Hepatocyte (in vitro differentiated cells): ENCODE measurements at regions not wholly inside any gene's neighbourhood (a gene's known extent, or its start where the extent isn't known, plus 50 kb on each side); places are given as distances from the start of the nearest gene placed in this dataset.

Experiments
- DNase-seq: peaks from one replicate; pipeline ENCODE4 v3.0.0-alpha.2; 2016; ENCODE audit warnings: low spot score
- H2AFZ ChIP-seq: fragments of 200-600 bp; sonication (generic); 2 replicates; pipeline ENCODE4 v1.6.0; 2016; ENCODE audit warnings: antibody characterized with exemption, mild to moderate bottlenecking
- H3K27ac ChIP-seq: fragments of 200-600 bp; sonication (generic); 2 replicates; pipeline ENCODE4 v1.5.1; 2016; ENCODE audit warnings: mild to moderate bottlenecking
- H3K27me3 ChIP-seq: fragments of 200-600 bp; sonication (generic); 2 replicates; pipeline ENCODE4 v1.6.1; 2016
- H3K36me3 ChIP-seq: fragments of 200-600 bp; sonication (generic); replicated peaks from 2 replicates; pipeline ENCODE4 v1.5.1; 2016; ENCODE audit warnings: low read depth; ENCODE audit not compliant: insufficient read depth
- H3K4me1 ChIP-seq: fragments of 200-600 bp; sonication (generic); 2 replicates; pipeline ENCODE4 v1.5.1; 2016; ENCODE audit warnings: mild to moderate bottlenecking, moderate library complexity; ENCODE audit not compliant: insufficient read depth
- H3K4me2 ChIP-seq: fragments of 200-600 bp; sonication (generic); 2 replicates; pipeline ENCODE4 v1.6.0; 2016
- H3K4me3 ChIP-seq: fragments of 200-600 bp; sonication (generic); 2 replicates; pipeline ENCODE4 v1.5.1; 2016; ENCODE audit warnings: mild to moderate bottlenecking
- H3K79me2 ChIP-seq: fragments of 200-600 bp; sonication (generic); 2 replicates; pipeline ENCODE4 v1.6.0; 2017; ENCODE audit warnings: mild to moderate bottlenecking
- H3K9me2 ChIP-seq: fragments of 200-600 bp; sonication (generic); replicated peaks from 2 replicates; pipeline ENCODE4 v1.6.0; 2017; ENCODE audit warnings: mild to moderate bottlenecking; ENCODE audit not compliant: insufficient read depth
- H3K9me3 ChIP-seq: fragments of 200-600 bp; sonication (generic); 2 replicates; pipeline ENCODE4 v1.5.1; 2016; ENCODE audit warnings: low read depth, mild to moderate bottlenecking
- H4K20me1 ChIP-seq: fragments of 200-600 bp; sonication (generic); 2 replicates; pipeline ENCODE4 v1.6.0; 2016; ENCODE audit warnings: mild to moderate bottlenecking; ENCODE audit not compliant: insufficient read depth, poor library complexity, severe bottlenecking
- EZH2 ChIP-seq: fragments of 200-600 bp; sonication (generic); IDR thresholded peaks from 2 replicates; pipeline ENCODE4 v1.6.1; 2016; ENCODE audit warnings: antibody characterized with exemption, mild to moderate bottlenecking, borderline replicate concordance
- EZH2phosphoT487 ChIP-seq: fragments of 200-600 bp; sonication (generic); IDR thresholded peaks from one replicate; pipeline ENCODE4 v1.6.1; 2018; ENCODE audit warnings: antibody characterized with exemption, mild to moderate bottlenecking, low read depth, moderate library complexity; ENCODE audit not compliant: unreplicated experiment, severe bottlenecking
- WGBS: methylation state at CpG from one replicate; pipeline ENCODE4 v1.1.6; 2016; ENCODE audit warnings: low lambda C conversion rate; ENCODE audit errors: missing lambda C conversion rate; 5-methylcytosine and 5-hydroxymethylcytosine counted together
- TF ChIP-seq, protein P1 (sequence below): fragments of 200-600 bp; sonication (generic); IDR thresholded peaks from 2 replicates; pipeline ENCODE4 v1.5.1; 2016; ENCODE audit warnings: antibody characterized with exemption, mild to moderate bottlenecking; ENCODE audit not compliant: poor library complexity

- Histone ChIP-seq H3K4me1 (no peaks in the 10 kb centered on the region), H3K4me2 (no peak overlapping the region), H3K9me3 (no peaks in the 10 kb centered on the region), H3K9me2 (no peaks in the 10 kb centered on the region), H4K20me1 (no peaks in the 10 kb centered on the region), H3K36me3 (no peaks in the 10 kb centered on the region), H2AFZ (no peak overlapping the region), H3K79me2 (no peaks in the 10 kb centered on the region), H3K4me3 (no peak overlapping the region), H3K27me3 (no peaks in the 10 kb centered on the region), H3K27ac (no peak overlapping the region)
- no peak for TF ChIP-seq EZH2
- TF ChIP-seq, protein P1, sequence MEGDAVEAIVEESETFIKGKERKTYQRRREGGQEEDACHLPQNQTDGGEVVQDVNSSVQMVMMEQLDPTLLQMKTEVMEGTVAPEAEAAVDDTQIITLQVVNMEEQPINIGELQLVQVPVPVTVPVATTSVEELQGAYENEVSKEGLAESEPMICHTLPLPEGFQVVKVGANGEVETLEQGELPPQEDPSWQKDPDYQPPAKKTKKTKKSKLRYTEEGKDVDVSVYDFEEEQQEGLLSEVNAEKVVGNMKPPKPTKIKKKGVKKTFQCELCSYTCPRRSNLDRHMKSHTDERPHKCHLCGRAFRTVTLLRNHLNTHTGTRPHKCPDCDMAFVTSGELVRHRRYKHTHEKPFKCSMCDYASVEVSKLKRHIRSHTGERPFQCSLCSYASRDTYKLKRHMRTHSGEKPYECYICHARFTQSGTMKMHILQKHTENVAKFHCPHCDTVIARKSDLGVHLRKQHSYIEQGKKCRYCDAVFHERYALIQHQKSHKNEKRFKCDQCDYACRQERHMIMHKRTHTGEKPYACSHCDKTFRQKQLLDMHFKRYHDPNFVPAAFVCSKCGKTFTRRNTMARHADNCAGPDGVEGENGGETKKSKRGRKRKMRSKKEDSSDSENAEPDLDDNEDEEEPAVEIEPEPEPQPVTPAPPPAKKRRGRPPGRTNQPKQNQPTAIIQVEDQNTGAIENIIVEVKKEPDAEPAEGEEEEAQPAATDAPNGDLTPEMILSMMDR, result no peak
- no peak for TF ChIP-seq EZH2phosphoT487
- WGBS, result 71% methylated on average over 4 of the region's 4 CpGs
- DNase-seq, result no peak
Measured at GRCh38 chr10:28120795-28121194, 121.9 kb upstream of the ODAD2 start.

DNA sequence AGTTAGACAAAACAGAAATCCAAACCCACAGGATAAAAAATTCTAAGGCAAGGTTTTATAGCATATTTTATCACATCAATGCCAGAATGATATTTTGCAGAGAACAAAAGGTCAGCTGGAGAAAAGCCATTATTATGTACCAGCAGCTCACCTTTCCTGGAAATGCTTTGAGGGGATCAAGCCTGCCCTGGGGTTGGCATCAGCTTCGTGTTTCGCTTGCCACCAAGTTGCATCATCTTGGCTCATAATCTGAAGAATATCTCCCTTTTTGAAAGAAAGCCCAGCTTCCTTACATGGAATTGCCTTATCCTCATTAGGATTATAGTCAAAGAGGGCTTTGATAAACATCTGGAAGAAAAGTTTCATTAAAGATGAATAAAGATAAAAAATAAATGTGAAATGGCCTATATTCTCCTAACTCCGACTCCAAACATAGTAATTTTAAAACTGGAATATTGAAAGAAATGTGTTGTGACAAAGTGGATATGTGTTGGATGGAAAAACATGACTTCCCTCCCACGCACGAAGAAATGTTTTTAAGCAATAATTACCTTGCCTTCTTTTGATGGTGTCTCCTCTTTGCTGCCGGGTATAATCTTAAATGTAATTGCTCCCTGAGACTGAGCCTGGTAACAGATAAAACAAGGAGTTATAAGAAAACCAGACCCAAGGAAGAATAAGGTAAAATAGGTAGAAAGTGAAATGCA is 121.3 kb upstream of the ODAD2 start:
- Histone ChIP-seq H3K36me3 (no peaks in the 10 kb centered on the region), H3K27me3 (no peaks in the 10 kb centered on the region), H3K4me2 (no peak overlapping the region), H2AFZ (no peak overlapping the region), H4K20me1 (no peaks in the 10 kb centered on the region), H3K9me3 (no peaks in the 10 kb centered on the region), H3K27ac (no peak overlapping the region), H3K4me1 (no peaks in the 10 kb centered on the region), H3K9me2 (no peaks in the 10 kb centered on the region), H3K4me3 (no peak overlapping the region), H3K79me2 (no peaks in the 10 kb centered on the region)
- TF ChIP-seq EZH2, result no peak
- TF ChIP-seq, protein P1, result no peak
- TF ChIP-seq EZH2phosphoT487, result no peak
- no peak for DNase-seq
- 69% methylated on average over 6 of the region's 6 CpGs for WGBS

DNA sequence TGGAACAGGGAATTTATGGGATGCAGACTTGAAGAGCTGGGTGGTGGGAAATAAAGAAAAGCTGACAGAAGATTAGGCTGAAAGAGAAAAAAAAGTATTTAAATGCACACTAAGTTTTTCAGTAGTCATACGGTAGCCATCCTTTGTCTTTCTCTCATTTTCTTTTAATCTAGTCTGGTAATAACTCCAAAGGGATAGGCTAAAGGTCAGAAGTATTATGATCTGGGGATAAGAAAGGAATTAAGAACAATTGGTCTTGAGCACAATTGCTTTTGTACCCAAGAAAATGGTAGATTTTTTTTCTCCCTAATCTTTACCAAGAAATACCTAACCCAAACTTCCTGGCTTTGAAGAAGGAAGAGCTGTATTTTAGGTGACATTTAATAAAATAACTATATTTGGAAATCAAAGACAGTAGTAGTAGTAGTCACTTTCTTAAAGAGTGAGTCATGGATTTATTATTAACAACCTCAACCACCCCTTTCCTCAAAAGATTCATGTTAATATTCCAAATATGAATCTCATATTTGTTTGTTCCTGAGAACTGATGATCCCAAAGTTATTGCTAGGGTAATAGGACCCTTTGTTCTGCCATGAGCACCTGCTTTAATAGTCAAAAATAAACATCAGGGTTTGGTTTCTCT is 120.2 kb upstream of the ODAD2 start:
- H3K27me3 ChIP-seq, result no peaks in the 10 kb centered on the region
- H3K79me2 ChIP-seq, result no peaks in the 10 kb centered on the region
- no peaks in the 10 kb centered on the region for H4K20me1 ChIP-seq
- no peak for TF ChIP-seq EZH2phosphoT487
- no peak overlapping the region for H3K27ac ChIP-seq
- H3K4me1 ChIP-seq, result no peaks in the 10 kb centered on the region
- H2AFZ ChIP-seq, result no peak overlapping the region
- no peak overlapping the region for H3K4me2 ChIP-seq
- no peaks in the 10 kb centered on the region for H3K9me2 ChIP-seq
- WGBS, result 86% methylated on average over 1 of the region's 1 CpG
- no peaks in the 10 kb centered on the region for H3K9me3 ChIP-seq
- no peak overlapping the region for H3K4me3 ChIP-seq
- no peaks in the 10 kb centered on the region for H3K36me3 ChIP-seq
- no peak for DNase-seq

- no peak overlapping the region for H3K4me3 ChIP-seq
- no peaks in the 10 kb centered on the region for H3K9me3 ChIP-seq
- H2AFZ ChIP-seq, result no peak overlapping the region
- DNase-seq, result no peak
- H3K36me3 ChIP-seq, result no peaks in the 10 kb centered on the region
- H3K79me2 ChIP-seq, result no peaks in the 10 kb centered on the region
- TF ChIP-seq EZH2phosphoT487 (no peak), EZH2 (no peak)
- TF ChIP-seq, protein P1, result no peak
- H3K4me2 ChIP-seq, result no peak overlapping the region
- WGBS, result 96% methylated on average over 3 of the region's 3 CpGs
- H3K27me3 ChIP-seq, result no peaks in the 10 kb centered on the region
- no peaks in the 10 kb centered on the region for H3K4me1 ChIP-seq
- no peaks in the 10 kb centered on the region for H4K20me1 ChIP-seq
- H3K9me2 ChIP-seq, result no peaks in the 10 kb centered on the region
- H3K27ac ChIP-seq, result no peak overlapping the region
Measured at GRCh38 chr10:28113202-28113601, 114.3 kb upstream of the ODAD2 start.
